ENCODE measurements at regions not wholly inside any gene's neighbourhood (a gene's known extent, or its start where the extent isn't known, plus 50 kb on each side); places are given as distances from the start of the nearest gene placed in this dataset.

GRCh38 chr1:200305806-200306205, 104.0 kb downstream of the ZNF281 start:
- intact Hi-C loops (cut with micrococcal nuclease; ENCODE audit: unreplicated experiment) (loop anchor here (10.0 kb wide), 1 partner anchor 171 kb away; no protein-coding TSS in a partner anchor), in situ Hi-C loops (cut with HindIII; ENCODE audit: extremely low pct_ligation_motif_present, low pct_unique_long_range_greater_than_20kb) (no loop called here)
- no peak for FAIRE-seq
- TF ChIP-seq NR2F1 (CRISPR knock-in tag; IDR thresholded peaks at IDR 0.05) (no peak), ARHGAP35 (CRISPR knock-in tag; IDR thresholded peaks at IDR 0.05; ENCODE audit: borderline replicate concordance) (no peak), KLF12 (CRISPR knock-in tag; IDR thresholded peaks at IDR 0.05; ENCODE audit: borderline replicate concordance) (no peak), TGIF2 (CRISPR knock-in tag; IDR thresholded peaks at IDR 0.05) (no peak), PHF5A (CRISPR knock-in tag; IDR thresholded peaks at IDR 0.05; ENCODE audit: low read depth, unreplicated experiment) (no peak), ZBTB4 (CRISPR knock-in tag; IDR thresholded peaks at IDR 0.05; ENCODE audit: borderline replicate concordance) (no peak), MED1 (CRISPR knock-in tag; IDR thresholded peaks at IDR 0.05) (no peak), GMEB2 (CRISPR knock-in tag; IDR thresholded peaks at IDR 0.05; ENCODE audit: low read depth) (no peak), CENPBD1 (CRISPR knock-in tag; IDR thresholded peaks at IDR 0.05; ENCODE audit: borderline replicate concordance, low read depth) (no peak), JUN (CRISPR knock-in tag; IDR thresholded peaks at IDR 0.05) (no peak), GLMP (CRISPR knock-in tag; IDR thresholded peaks at IDR 0.05; ENCODE audit: borderline replicate concordance) (no peak), NR2F2 (IDR thresholded peaks at IDR 0.05; ENCODE audit: borderline replicate concordance, low read depth) (no peak), PHF8 (CRISPR knock-in tag; IDR thresholded peaks at IDR 0.05) (no peak), ZNF296 (CRISPR knock-in tag; conservative IDR thresholded peaks at IDR 0.05) (no peak), CREM (IDR thresholded peaks at IDR 0.05) (no peak), CREM (CRISPR knock-in tag; IDR thresholded peaks at IDR 0.05) (no peak), ZBTB20 (CRISPR knock-in tag; IDR thresholded peaks at IDR 0.05; ENCODE audit: borderline replicate concordance, low read depth) (no peak), MTF1 (CRISPR knock-in tag; IDR thresholded peaks at IDR 0.05) (no peak)
- Histone ChIP-seq H3K27ac (ENCODE audit: extremely low read length, insufficient read depth, low read length) (no peak overlapping the region), H3K4me2 (ENCODE audit: low read depth, low read length) (no peak overlapping the region), H4K20me1 (ENCODE audit: insufficient read depth, low read length) (no peaks in the 10 kb centered on the region), H3K9ac (ENCODE audit: insufficient read depth, low read depth, low read length) (no peak overlapping the region), H3K79me2 (ENCODE audit: insufficient read depth, low read length) (no peaks in the 10 kb centered on the region), H3K36me3 (replicated peaks in 1 of 2; ENCODE audit: control insufficient read depth in 1 of 2, insufficient read depth in 2 of 2, low read length in 2 of 2) (no peaks in the 10 kb centered on the region), H3K4me3 (replicated peaks in 1 of 3; ENCODE audit: insufficient read depth in 1 of 3, low read depth in 2 of 3, low read length in 3 of 3) (no peak overlapping the region), H3K9me3 (ENCODE audit: low read length) (no peaks in the 10 kb centered on the region), H2AFZ (ENCODE audit: low read length) (no peak overlapping the region), H3K27me3 (ENCODE audit: control insufficient read depth in 1 of 2, insufficient read depth in 2 of 2, low read length in 2 of 2) (0 out of 5 replicates have a peak, but pooled peaks cover 0 to 6% of the 10 kb centered on the region in 2 experiments), H3K4me1 (ENCODE audit: insufficient read depth, low read length) (peaks cover 17% of the 10 kb centered on the region)
- POLR2A ChIA-PET: no interaction called here
- ATAC-seq: no peak
- BruUV-seq (replicated peaks): no TSS peak
- DNase-seq (ENCODE audit: low spot score): no peak
- CTCF ChIA-PET (ENCODE audit: low intra/inter-chr PET ratio, low total read pairs): no interaction called here

All from HepG2 (cell line).